Spleen (tissue), 7 donors: ENCODE measurements at regions not wholly inside any gene's neighbourhood (a gene's known extent, or its start where the extent isn't known, plus 50 kb on each side); places are given as distances from the start of the nearest gene placed in this dataset.

Experiments
- CTCF ChIP-seq, 11 experiments: fragments of 200-600 bp in 7 of 11; fragments of 450-650 bp in 4 of 11; sonication (generic) in 4 of 11; IDR thresholded peaks in 8 of 11; conservative IDR thresholded peaks in 3 of 11; 1 replicate in 7 of 11; 2 replicates in 4 of 11; pipeline versions ENCODE4 v1.4.0 to v1.8.0; 2016 to 2021; ENCODE audit warnings: antibody characterized with exemption in 11 of 11, inconsistent platforms in 4 of 11, mild to moderate bottlenecking in 1 of 11
- POLR2A ChIP-seq, 3 donors: fragments of 450-650 bp; IDR thresholded peaks; one replicate each; pipeline ENCODE4 v1.5.1; 2017; ENCODE audit warnings: antibody characterized with exemption in 3 of 3, mild to moderate bottlenecking in 1 of 3
- POLR2AphosphoS5 ChIP-seq, 3 donors: sonication (generic); formaldehyde crosslinking; IDR thresholded peaks; one replicate each; pipeline ENCODE4 v1.5.1; 2017; ENCODE audit warnings: antibody characterized with exemption in 3 of 3
- donor health status: DM: no; HTN: no; CAD: no; lungs with moderate emphysema.
- donor health status: DM: no; HTN: no; CAD: no.
- donor health status: DM: no; HTN: no; CAD: no.

- no peak for TF ChIP-seq CTCF (IDR thresholded peaks at IDR 0.05 in 8 of 11, conservative IDR thresholded peaks at IDR 0.05 in 3 of 11)
- TF ChIP-seq POLR2AphosphoS5 (IDR thresholded peaks at IDR 0.05) = no peak
- TF ChIP-seq POLR2A (IDR thresholded peaks at IDR 0.05) = no peak
Observed at GRCh38 chr3:168223085-168223484, 127.4 kb upstream of the GOLIM4 start.
